GM12875 (cell line): ENCODE measurements at regions not wholly inside any gene's neighbourhood (a gene's known extent, or its start where the extent isn't known, plus 50 kb on each side); places are given as distances from the start of the nearest gene placed in this dataset.

Experiments
- H3K4me3 ChIP-seq: one replicate; pipeline ENCODE4 v1.5.1; 2011; ENCODE audit warnings: low read depth, low read length, control low read depth
- TF ChIP-seq, protein P1 (sequence below): IDR thresholded peaks from 2 replicates; pipeline ENCODE4 v1.5.1; 2011; ENCODE audit warnings: low read depth, mild to moderate bottlenecking, control low read depth, inconsistent platforms, low read length, moderate library complexity, borderline replicate concordance; ENCODE audit not compliant: insufficient read depth

DNA sequence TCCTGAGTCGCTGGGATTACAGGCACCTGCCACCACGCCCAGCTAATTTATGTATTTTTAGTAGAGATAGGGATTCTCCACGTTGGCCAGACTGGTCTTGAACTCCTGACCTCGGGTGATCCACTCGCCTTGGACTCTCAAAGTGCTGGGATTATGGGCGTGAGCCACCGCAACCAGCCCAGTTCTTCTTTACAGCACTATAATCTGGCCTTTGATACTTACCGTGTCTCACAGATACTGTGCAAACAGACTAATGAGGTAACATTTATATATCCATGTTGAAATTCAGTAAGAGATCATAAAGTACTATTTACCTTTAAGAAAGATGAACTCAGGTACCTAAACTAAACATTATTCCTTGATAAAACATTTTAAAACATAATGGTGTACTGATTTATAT lies 121.8 kb upstream of the PRR20A start:
- H3K4me3 ChIP-seq = no peak overlapping the region
- TF ChIP-seq, protein P1, sequence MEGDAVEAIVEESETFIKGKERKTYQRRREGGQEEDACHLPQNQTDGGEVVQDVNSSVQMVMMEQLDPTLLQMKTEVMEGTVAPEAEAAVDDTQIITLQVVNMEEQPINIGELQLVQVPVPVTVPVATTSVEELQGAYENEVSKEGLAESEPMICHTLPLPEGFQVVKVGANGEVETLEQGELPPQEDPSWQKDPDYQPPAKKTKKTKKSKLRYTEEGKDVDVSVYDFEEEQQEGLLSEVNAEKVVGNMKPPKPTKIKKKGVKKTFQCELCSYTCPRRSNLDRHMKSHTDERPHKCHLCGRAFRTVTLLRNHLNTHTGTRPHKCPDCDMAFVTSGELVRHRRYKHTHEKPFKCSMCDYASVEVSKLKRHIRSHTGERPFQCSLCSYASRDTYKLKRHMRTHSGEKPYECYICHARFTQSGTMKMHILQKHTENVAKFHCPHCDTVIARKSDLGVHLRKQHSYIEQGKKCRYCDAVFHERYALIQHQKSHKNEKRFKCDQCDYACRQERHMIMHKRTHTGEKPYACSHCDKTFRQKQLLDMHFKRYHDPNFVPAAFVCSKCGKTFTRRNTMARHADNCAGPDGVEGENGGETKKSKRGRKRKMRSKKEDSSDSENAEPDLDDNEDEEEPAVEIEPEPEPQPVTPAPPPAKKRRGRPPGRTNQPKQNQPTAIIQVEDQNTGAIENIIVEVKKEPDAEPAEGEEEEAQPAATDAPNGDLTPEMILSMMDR = no peak

DNA sequence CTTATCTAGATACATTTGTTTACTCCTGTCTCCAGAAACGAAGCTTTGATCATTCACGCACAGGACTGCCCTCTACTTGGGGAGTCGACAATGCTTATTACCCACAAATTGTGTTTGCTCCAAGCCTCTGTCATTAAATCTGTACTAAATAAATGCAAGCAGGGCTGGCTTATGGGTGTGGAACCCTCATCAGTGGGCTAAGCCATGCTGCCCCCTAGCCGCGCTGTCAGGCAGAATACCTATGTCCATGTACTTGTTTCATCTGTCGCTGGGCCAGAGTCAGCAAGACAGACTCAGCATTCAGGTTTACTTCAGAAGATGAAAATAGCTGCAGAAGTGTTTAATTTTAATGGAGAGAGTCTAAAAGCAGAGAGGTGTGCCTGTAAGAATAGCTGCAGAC lies 110.0 kb upstream of the PRR20A start:
- TF ChIP-seq, protein P1 = no peak
- no peak overlapping the region for H3K4me3 ChIP-seq

DNA sequence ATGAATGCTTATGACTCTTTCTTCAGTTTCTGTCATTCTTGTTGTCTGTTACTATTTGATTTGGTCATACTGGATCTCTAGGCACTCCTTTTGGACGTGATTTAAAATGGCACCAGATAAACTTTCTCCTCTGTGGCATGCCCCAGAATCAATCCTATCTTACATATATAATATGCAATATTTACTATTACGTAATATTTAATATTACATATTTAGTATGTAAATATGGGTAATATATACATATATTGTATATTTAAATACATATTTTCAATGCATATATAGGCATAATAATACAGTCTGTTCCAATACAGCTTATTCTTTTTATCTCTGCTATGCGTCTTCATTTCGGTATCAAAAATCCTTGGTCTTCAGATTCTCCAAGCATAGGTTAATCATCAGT lies 104.4 kb upstream of the PRR20A start:
- no peak overlapping the region for H3K4me3 ChIP-seq
- TF ChIP-seq, protein P1 = no peak

DNA sequence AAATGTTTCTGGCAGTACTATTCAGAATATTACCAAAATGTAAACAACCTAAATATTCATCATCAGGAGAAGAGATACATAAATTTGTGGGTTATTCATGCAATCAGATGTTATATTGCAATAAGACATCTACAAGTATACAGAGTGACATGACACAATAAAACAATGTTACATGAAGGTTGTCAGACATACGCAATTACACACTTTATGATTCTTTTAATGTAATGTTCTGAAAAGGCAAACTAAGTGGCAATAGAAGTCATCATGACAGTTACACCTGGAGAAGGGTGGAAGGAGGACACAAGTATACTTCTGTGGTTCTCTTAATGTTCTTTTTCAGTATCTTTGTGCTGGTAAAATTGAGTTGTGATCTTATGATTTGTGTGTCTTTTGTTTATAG lies 95.8 kb upstream of the PRR20A start:
- H3K4me3 ChIP-seq = no peak overlapping the region
- TF ChIP-seq, protein P1 = no peak

DNA sequence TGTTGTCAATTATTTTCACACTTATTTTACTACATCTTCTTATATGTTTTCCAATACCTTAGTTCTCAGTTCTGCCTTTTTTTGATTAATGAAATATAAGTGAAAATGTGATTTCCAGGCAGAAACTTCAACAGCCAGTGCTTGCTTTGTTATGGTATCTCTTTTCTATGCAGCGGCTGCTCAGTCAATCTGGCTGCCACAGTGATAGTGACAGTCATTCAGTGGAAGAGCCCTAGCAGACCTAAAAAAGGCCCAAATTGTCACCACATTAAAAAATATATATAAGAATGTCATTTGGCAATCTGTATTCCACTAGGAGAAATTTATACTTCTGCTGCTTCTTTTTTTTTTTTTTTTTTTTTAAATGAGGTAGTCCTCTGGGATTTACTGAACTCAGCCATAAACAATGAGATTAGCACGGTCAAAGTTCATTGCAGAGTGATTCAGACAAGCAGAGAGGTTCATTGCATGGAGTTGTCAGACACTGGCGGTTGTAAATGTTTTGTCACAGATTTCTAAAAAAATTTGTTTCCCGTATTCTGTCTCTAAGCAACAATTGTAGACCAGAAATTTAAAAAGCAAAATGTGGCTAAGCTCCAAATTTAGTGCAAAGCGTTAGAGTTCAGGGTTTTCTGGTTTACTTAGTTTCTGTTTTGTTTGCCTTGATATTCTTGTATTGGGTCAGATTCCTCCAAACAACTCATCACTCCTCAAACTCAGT lies 94.7 kb upstream of the PRR20A start:
- TF ChIP-seq, protein P1 = no peak
- no peak overlapping the region for H3K4me3 ChIP-seq

DNA sequence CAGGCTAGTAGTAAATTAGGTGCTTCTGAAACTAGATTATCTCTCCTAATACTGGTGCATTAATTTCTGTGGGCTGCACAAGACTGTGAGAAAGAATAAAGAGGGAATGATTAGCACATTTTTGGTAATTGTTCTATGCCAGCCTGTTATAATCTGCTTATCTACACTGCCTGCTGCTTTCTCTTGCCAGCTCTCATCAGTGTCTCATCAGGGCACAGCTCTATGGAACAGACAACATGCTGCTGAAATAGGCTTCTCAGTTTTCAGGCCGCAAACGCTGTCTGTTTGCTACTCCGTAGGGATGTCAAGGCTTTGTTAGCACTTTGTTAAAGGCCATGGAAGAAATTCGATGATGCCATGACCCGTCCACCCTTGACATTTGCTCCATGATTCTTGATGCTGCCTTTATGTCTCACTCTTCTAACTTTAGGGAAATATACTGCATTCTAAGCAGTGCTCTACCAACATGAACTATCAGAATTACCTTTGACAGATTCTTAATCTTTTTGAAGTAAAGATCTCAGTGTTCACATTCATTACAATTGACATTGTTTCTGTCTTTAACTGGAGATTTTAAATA lies 84.0 kb upstream of the PRR20A start:
- TF ChIP-seq, protein P1 = no peak
- no peak overlapping the region for H3K4me3 ChIP-seq

DNA sequence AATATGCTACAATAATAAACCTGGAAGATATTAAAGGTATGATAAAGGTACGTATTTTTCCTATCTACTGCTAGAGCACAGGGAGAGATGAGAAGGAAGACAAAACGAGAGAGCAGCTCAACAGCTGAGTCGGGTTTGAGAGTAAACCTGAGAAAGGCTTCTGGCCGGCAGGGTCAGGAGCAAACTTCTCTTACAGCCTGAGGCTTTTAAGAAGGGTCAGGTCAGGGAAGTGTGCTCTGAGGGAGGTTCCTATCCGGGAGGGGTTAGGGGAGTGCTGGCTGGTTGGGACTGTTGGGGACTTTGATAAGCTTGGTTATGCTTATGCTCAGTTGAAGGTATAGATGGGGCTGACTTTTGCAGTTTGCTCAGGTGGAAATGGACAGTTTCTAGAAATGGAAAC lies 77.7 kb upstream of the PRR20A start:
- TF ChIP-seq, protein P1 = no peak

More for the DNA sequence above, 77.7 kb upstream of the PRR20A start:
- no peak overlapping the region for H3K4me3 ChIP-seq
